ENCODE measurements at regions not wholly inside any gene's neighbourhood (a gene's known extent, or its start where the extent isn't known, plus 50 kb on each side); places are given as distances from the start of the nearest gene placed in this dataset.

GRCh38 chr6:93524671-93525451, 105.5 kb upstream of the EPHA7 start:
- Histone ChIP-seq H3K9ac (replicated peaks; ENCODE audit: extremely low read depth, insufficient read depth, low read length) (no peak overlapping the region), H3K4me3 (replicated peaks in 1 of 3; ENCODE audit: insufficient read depth in 1 of 3, low read depth in 1 of 3, low read length in 3 of 3) (no peak overlapping the region), H3K27ac (ENCODE audit: insufficient read depth, low read depth, low read length) (no peak overlapping the region), H3K36me3 (ENCODE audit: control insufficient read depth in 2 of 2, extremely low read depth in 1 of 2, insufficient read depth in 2 of 2, low read length in 2 of 2) (no peaks in the 10 kb centered on the region), H3K27me3 (ENCODE audit: control insufficient read depth in 2 of 2, insufficient read depth in 2 of 2, low read length in 2 of 2) (no peaks in the 10 kb centered on the region), H3K9me3 (replicated peaks; ENCODE audit: control insufficient read depth, insufficient read depth, low read length) (no peaks in the 10 kb centered on the region), H3K4me1 (ENCODE audit: control insufficient read depth, extremely low read depth, insufficient read depth, low read length) (no peaks in the 10 kb centered on the region), H3K79me2 (ENCODE audit: control insufficient read depth, insufficient read depth, low read length) (no peaks in the 10 kb centered on the region), H4K20me1 (replicated peaks; ENCODE audit: control insufficient read depth, extremely low read depth, insufficient read depth, low read length) (no peaks in the 10 kb centered on the region), H3K9me1 (replicated peaks; ENCODE audit: control insufficient read depth, extremely low read depth, insufficient read depth, low read length) (no peaks in the 10 kb centered on the region), H2AFZ (ENCODE audit: low read depth, low read length) (no peak overlapping the region), H3K4me2 (ENCODE audit: insufficient read depth, low read length) (no peak overlapping the region)
- FAIRE-seq (no peak), DNase-seq (ENCODE audit: low read depth, low spot score) (no peak)
- TF ChIP-seq EZH2 (IDR thresholded peaks at IDR 0.05; ENCODE audit: borderline replicate concordance, low read depth, low read length, severe bottlenecking), result no peak
- TF ChIP-seq POLR2A (IDR thresholded peaks at IDR 0.05; ENCODE audit: low read depth, low read length), result no peak
- no peak for TF ChIP-seq MAX (IDR thresholded peaks at IDR 0.05; ENCODE audit: insufficient read depth, insufficient read length)
- TF ChIP-seq CTCF (IDR thresholded peaks at IDR 0.05; ENCODE audit: extremely low read depth in 1 of 2, insufficient read depth in 1 of 2, low read depth in 1 of 2, low read length in 2 of 2), result no peak
- no peak for TF ChIP-seq MYC (IDR thresholded peaks at IDR 0.05; ENCODE audit: low read depth, low read length)
- TF ChIP-seq GATA2 (IDR thresholded peaks at IDR 0.05; ENCODE audit: insufficient read depth, insufficient read length, low read depth, low read length), result no peak
- no peak for TF ChIP-seq FOS (IDR thresholded peaks at IDR 0.05; ENCODE audit: borderline replicate concordance, insufficient read depth, low read length)
- no peak for TF ChIP-seq POLR2AphosphoS5 (IDR thresholded peaks at IDR 0.05; ENCODE audit: insufficient read depth, low read depth, low read length)
- no peak for TF ChIP-seq JUN (IDR thresholded peaks at IDR 0.05; ENCODE audit: borderline replicate concordance, insufficient read depth, insufficient read length, low read depth)
- intact Hi-C loops (cut with micrococcal nuclease), result no loop called here
- ChIA-PET CTCF (no interaction called here), POLR2A (no interaction called here)
- no TSS peak for BruUV-seq (replicated peaks)
- dilution Hi-C loops (cut with MboI; ENCODE audit: extremely low pct_ligation_motif_present, low sequenced_read_pairs), result no loop called here
